Fibroblast of lung (primary cell): ENCODE measurements at regions not wholly inside any gene's neighbourhood (a gene's known extent, or its start where the extent isn't known, plus 50 kb on each side); places are given as distances from the start of the nearest gene placed in this dataset.

ENCODE experiments used
- DNase-seq, 2 donors: peaks; one replicate each; pipeline versions ENCODE4 v3.0.0 to v3.0.0-alpha.2; 2010; ENCODE audit warnings: low read depth in 2 of 2
- H2AFZ ChIP-seq: 2 replicates; pipeline ENCODE4 v1.5.1; 2012; ENCODE audit warnings: low read length, control low read depth, inconsistent platforms
- H3K27ac ChIP-seq: 2 replicates; pipeline ENCODE4 v1.5.1; 2011; ENCODE audit warnings: low read length, control low read depth; ENCODE audit not compliant: insufficient read depth
- H3K27me3 ChIP-seq: 2 replicates; pipeline ENCODE4 v1.5.1; 2011; ENCODE audit warnings: mild to moderate bottlenecking, low read length; ENCODE audit not compliant: control insufficient read depth, insufficient read depth
- H3K36me3 ChIP-seq: 2 replicates; pipeline ENCODE4 v1.5.1; 2011; ENCODE audit warnings: low read length; ENCODE audit not compliant: control insufficient read depth, insufficient read depth
- H3K4me1 ChIP-seq: 2 replicates; pipeline ENCODE4 v1.5.1; 2011; ENCODE audit warnings: low read length; ENCODE audit not compliant: control insufficient read depth, insufficient read depth; ENCODE audit errors: extremely low read depth
- H3K4me2 ChIP-seq: 2 replicates; pipeline ENCODE4 v1.5.1; 2011; ENCODE audit warnings: low read length, control low read depth; ENCODE audit not compliant: insufficient read depth; ENCODE audit errors: extremely low read depth
- H3K4me3 ChIP-seq, 4 experiments: fragments of 200-600 bp in 1 of 4; sonication (generic) in 1 of 4; replicated peaks in 1 of 4; 2 replicates each; pipeline ENCODE4 v1.5.1; 2011 to 2016; ENCODE audit warnings: low read length in 4 of 4, low read depth in 3 of 4, mild to moderate bottlenecking in 3 of 4, control low read depth in 2 of 4, inconsistent platforms in 1 of 4, mixed read lengths in 1 of 4; ENCODE audit not compliant: insufficient read depth in 1 of 4; ENCODE audit errors: control extremely low read depth in 1 of 4
- H3K79me2 ChIP-seq: 2 replicates; pipeline ENCODE4 v1.5.1; 2012; ENCODE audit warnings: mild to moderate bottlenecking, low read length, inconsistent platforms; ENCODE audit not compliant: control insufficient read depth, insufficient read depth
- H3K9ac ChIP-seq: 2 replicates; pipeline ENCODE4 v1.5.1; 2011; ENCODE audit warnings: mild to moderate bottlenecking, low read length, control low read depth; ENCODE audit not compliant: insufficient read depth
- H3K9me3 ChIP-seq: 2 replicates; pipeline ENCODE4 v1.5.1; 2012; ENCODE audit warnings: low read depth, low read length; ENCODE audit not compliant: control insufficient read depth, insufficient read depth
- H4K20me1 ChIP-seq: 2 replicates; pipeline ENCODE4 v1.5.1; 2011; ENCODE audit warnings: low read length; ENCODE audit not compliant: control insufficient read depth, insufficient read depth; ENCODE audit errors: extremely low read depth
- CTCF ChIP-seq, 2 donors: IDR thresholded peaks in 1 of 2; conservative IDR thresholded peaks in 1 of 2; 1 replicate in 1 of 2; 2 replicates in 1 of 2; pipeline ENCODE4 v1.5.1; 2011 to 2012; ENCODE audit warnings: low read length in 2 of 2, control low read depth in 1 of 2, inconsistent platforms in 1 of 2, low read depth in 1 of 2, mild to moderate bottlenecking in 1 of 2
- EZH2 ChIP-seq: IDR thresholded peaks from 2 replicates; pipeline ENCODE4 v1.5.1; 2012; ENCODE audit warnings: low read length, control low read depth, mild to moderate bottlenecking; ENCODE audit errors: missing control alignments

- Histone ChIP-seq H3K36me3 (no peaks in the 10 kb centered on the region), H3K4me1 (no peaks in the 10 kb centered on the region), H3K79me2 (no peaks in the 10 kb centered on the region), H3K4me2 (no peak overlapping the region), H2AFZ (no peak overlapping the region), H3K27ac (no peak overlapping the region), H3K4me3 (no peak overlapping the region), H3K27me3 (no peaks in the 10 kb centered on the region), H4K20me1 (no peaks in the 10 kb centered on the region), H3K9me3 (no peaks in the 10 kb centered on the region), H3K9ac (no peak overlapping the region)
- DNase-seq = peak; percentile 53 to 80
- no peak for TF ChIP-seq EZH2
- TF ChIP-seq CTCF (conservative IDR thresholded peaks at IDR 0.05 in 1 of 2, IDR thresholded peaks at IDR 0.05 in 1 of 2; ENCODE audit: low read depth in 1 of 2, low read length in 2 of 2) = no peak
Observed at GRCh38 chr1:187474336-187474735, 645.6 kb downstream of the PLA2G4A start.

- no peak overlapping the region for H3K27ac ChIP-seq
- H3K9me3 ChIP-seq = no peaks in the 10 kb centered on the region
- H2AFZ ChIP-seq = no peak overlapping the region
- no peaks in the 10 kb centered on the region for H3K79me2 ChIP-seq
- H3K36me3 ChIP-seq = no peaks in the 10 kb centered on the region
- H4K20me1 ChIP-seq = no peaks in the 10 kb centered on the region
- no peak overlapping the region for H3K4me2 ChIP-seq
- H3K27me3 ChIP-seq = no peaks in the 10 kb centered on the region
- no peak overlapping the region for H3K9ac ChIP-seq
- DNase-seq = peak in 1 of 2 donors; percentile 53
- TF ChIP-seq CTCF (conservative IDR thresholded peaks at IDR 0.05 in 1 of 2, IDR thresholded peaks at IDR 0.05 in 1 of 2; ENCODE audit: low read depth in 1 of 2, low read length in 2 of 2) (peak in 1 of 2 donors; percentile 33), EZH2 (no peak)
- H3K4me3 ChIP-seq = no peak overlapping the region
- H3K4me1 ChIP-seq = no peaks in the 10 kb centered on the region
Observed at GRCh38 chr1:187476671-187477070, 647.9 kb downstream of the PLA2G4A start.

GRCh38 chr1:187477103-187477502, 648.4 kb downstream of the PLA2G4A start:
- H3K4me2 ChIP-seq = no peak overlapping the region
- no peak overlapping the region for H3K27ac ChIP-seq
- no peaks in the 10 kb centered on the region for H3K79me2 ChIP-seq
- DNase-seq = peak; percentile 25 to 53
- no peaks in the 10 kb centered on the region for H3K9me3 ChIP-seq
- H2AFZ ChIP-seq = no peak overlapping the region
- H3K4me3 ChIP-seq = no peak overlapping the region
- H3K9ac ChIP-seq = no peak overlapping the region
- H3K4me1 ChIP-seq = no peaks in the 10 kb centered on the region
- no peaks in the 10 kb centered on the region for H4K20me1 ChIP-seq
- H3K27me3 ChIP-seq = no peaks in the 10 kb centered on the region
- no peaks in the 10 kb centered on the region for H3K36me3 ChIP-seq
- TF ChIP-seq CTCF (conservative IDR thresholded peaks at IDR 0.05 in 1 of 2, IDR thresholded peaks at IDR 0.05 in 1 of 2; ENCODE audit: low read depth in 1 of 2, low read length in 2 of 2) = no peak
- no peak for TF ChIP-seq EZH2
